Activated naive CD4-positive, alpha-beta T cell treated with anti-CD3 and anti-CD28 coated beads, Interleukin-2, amount 50 U/mL, for 24 hours (primary cell): ENCODE measurements at regions not wholly inside any gene's neighbourhood (a gene's known extent, or its start where the extent isn't known, plus 50 kb on each side); places are given as distances from the start of the nearest gene placed in this dataset.

ENCODE experiments used
- H3K27ac Mint-ChIP-seq: one replicate; pipeline ENCODE4 v1.8.0; 2021; ENCODE audit warnings: mild to moderate bottlenecking, mixed read lengths
- H3K27me3 Mint-ChIP-seq: one replicate; pipeline ENCODE4 v1.8.0; 2021; ENCODE audit warnings: mixed read lengths
- H3K36me3 Mint-ChIP-seq: one replicate; pipeline ENCODE4 v1.8.0; 2021; ENCODE audit warnings: mixed read lengths
- H3K4me1 Mint-ChIP-seq: one replicate; pipeline ENCODE4 v1.8.0; 2021; ENCODE audit warnings: mixed read lengths
- H3K4me3 Mint-ChIP-seq: one replicate; pipeline ENCODE4 v1.8.0; 2021; ENCODE audit warnings: mild to moderate bottlenecking, mixed read lengths
- H3K9me3 Mint-ChIP-seq: one replicate; pipeline ENCODE4 v1.8.0; 2021; ENCODE audit warnings: mixed read lengths

DNA sequence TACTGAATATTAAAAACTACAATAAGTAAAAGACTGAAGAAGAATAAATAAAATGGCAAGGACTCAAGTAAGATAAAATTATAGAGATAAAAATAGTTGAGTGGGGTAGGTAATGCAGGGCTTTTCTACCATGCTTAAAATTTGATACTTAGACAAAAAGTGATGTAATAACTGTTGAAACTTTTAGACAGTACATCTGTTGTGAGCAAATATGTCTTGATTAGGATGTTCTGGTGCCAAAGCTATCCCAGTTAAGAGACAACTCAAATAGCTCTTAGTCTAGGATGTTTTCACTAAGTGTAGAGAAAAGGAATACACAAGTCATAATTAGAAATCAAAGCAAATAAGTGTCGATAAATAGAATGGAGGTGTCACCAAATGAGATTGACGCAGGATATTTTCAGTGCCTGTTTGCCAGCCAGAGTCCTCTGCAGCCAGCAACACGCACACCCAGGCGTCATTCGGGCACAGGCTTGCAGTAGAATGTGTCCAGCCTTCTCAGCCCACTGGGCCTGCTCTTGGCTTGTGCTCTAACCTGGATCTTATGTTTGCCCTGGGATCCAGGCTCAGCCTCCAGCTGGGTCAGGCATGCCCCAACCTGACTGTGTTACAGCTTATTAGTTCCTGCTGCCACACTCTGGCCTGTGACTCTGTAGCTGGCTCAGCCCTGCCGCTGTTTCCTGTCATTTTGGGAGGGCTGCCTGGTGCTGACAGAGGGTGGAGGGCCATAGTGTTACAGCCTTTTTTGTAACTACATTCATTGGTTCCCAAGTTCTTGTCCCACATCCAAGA, 766.2 kb downstream of the PCDH17 start:
- Mint-ChIP-seq H3K36me3 (no peaks in the 10 kb centered on the region), H3K27ac (no peak overlapping the region), H3K4me1 (no peaks in the 10 kb centered on the region), H3K4me3 (no peak overlapping the region), H3K27me3 (no peaks in the 10 kb centered on the region), H3K9me3 (peaks cover 8% of the 10 kb centered on the region)

- Mint-ChIP-seq H3K9me3 (peaks cover 8% of the 10 kb centered on the region), H3K27ac (no peak overlapping the region), H3K27me3 (no peaks in the 10 kb centered on the region), H3K4me1 (no peaks in the 10 kb centered on the region), H3K36me3 (no peaks in the 10 kb centered on the region), H3K4me3 (no peak overlapping the region)
Measured at GRCh38 chr13:58399263-58399662, 767.7 kb downstream of the PCDH17 start.

GRCh38 chr13:58406545-58406944, 775.0 kb downstream of the PCDH17 start:
- H3K36me3 Mint-ChIP-seq, result no peaks in the 10 kb centered on the region
- H3K4me3 Mint-ChIP-seq, result no peak overlapping the region
- H3K27ac Mint-ChIP-seq, result no peak overlapping the region
- H3K4me1 Mint-ChIP-seq, result no peaks in the 10 kb centered on the region
- peaks cover 12% of the 10 kb centered on the region for H3K9me3 Mint-ChIP-seq
- no peaks in the 10 kb centered on the region for H3K27me3 Mint-ChIP-seq

DNA sequence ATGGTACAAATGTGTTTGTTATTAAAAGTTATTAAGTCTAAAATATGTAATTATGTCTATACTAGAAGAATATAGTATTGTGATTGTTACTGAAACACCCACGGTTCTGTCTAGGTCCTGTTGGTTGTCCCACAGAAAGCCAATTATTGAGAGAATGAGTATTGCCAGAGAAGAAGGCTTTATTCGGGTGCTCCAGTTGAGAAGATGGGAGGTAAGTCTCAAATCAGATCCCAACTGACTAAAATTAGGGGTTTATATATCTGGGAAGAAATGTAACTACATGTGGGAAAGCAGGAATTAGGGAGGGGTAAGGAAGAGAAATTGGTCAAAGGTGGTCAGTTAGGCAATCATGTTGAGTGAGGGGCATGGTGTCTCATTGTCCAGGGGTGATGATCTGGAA, 798.4 kb downstream of the PCDH17 start:
- peaks cover 16% of the 10 kb centered on the region for H3K9me3 Mint-ChIP-seq

GRCh38 chr13:58434943-58435342, 803.4 kb downstream of the PCDH17 start:
- no peak overlapping the region for H3K4me3 Mint-ChIP-seq
- no peaks in the 10 kb centered on the region for H3K36me3 Mint-ChIP-seq
- H3K9me3 Mint-ChIP-seq, result peaks cover 3% of the 10 kb centered on the region
- no peaks in the 10 kb centered on the region for H3K27me3 Mint-ChIP-seq
- H3K4me1 Mint-ChIP-seq, result no peaks in the 10 kb centered on the region
- H3K27ac Mint-ChIP-seq, result no peak overlapping the region

More for the DNA sequence above, 798.4 kb downstream of the PCDH17 start:
- no peak overlapping the region for H3K4me3 Mint-ChIP-seq
- H3K36me3 Mint-ChIP-seq, result no peaks in the 10 kb centered on the region
- H3K4me1 Mint-ChIP-seq, result no peaks in the 10 kb centered on the region
- H3K27ac Mint-ChIP-seq, result no peak overlapping the region
- H3K27me3 Mint-ChIP-seq, result no peaks in the 10 kb centered on the region

DNA sequence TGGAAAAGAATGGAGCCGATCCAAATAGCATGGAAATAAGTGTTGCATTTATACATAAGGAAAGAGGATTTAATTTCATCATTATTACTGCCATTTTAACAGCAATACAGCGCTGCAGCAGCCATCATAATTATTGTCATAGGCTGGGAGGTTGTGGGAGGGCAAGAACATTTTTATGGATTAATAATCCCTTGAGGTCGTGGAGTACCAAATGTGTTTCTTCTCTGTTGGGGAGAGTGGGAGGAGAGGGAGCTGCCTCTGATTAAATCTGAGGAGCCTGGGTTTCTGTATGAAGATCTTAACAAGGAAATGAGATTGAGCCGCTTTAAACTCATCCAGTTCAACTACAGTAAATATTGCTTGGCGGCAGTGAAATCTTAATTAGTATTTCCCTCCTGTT, 805.9 kb downstream of the PCDH17 start:
- no peak overlapping the region for H3K4me3 Mint-ChIP-seq
- no peaks in the 10 kb centered on the region for H3K9me3 Mint-ChIP-seq
- H3K36me3 Mint-ChIP-seq, result no peaks in the 10 kb centered on the region
- no peaks in the 10 kb centered on the region for H3K27me3 Mint-ChIP-seq
- no peak overlapping the region for H3K27ac Mint-ChIP-seq
- H3K4me1 Mint-ChIP-seq, result no peaks in the 10 kb centered on the region

DNA sequence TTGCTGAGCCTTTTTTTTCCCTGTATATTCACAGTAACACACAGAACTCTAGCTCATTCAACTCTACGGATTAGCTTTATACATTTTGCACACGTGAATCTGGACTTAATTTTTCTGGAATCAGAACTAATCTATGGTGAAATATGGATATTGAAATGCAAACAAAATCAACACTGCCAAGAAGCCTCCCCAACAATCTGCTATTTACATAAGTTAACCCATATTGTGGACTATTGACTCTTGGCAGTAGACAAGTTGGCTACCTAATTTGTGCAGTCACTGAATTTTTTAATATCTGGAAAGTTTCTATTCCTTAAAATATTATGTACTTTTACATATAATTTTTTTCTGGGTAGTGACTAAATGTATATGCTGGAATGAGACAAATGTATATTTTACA, 815.4 kb downstream of the PCDH17 start:
- H3K4me1 Mint-ChIP-seq, result no peaks in the 10 kb centered on the region
- H3K4me3 Mint-ChIP-seq, result no peak overlapping the region

GRCh38 chr13:58452123-58452623, 820.6 kb downstream of the PCDH17 start:
- no peaks in the 10 kb centered on the region for H3K27me3 Mint-ChIP-seq
- H3K4me1 Mint-ChIP-seq, result no peaks in the 10 kb centered on the region
- no peak overlapping the region for H3K27ac Mint-ChIP-seq
- no peaks in the 10 kb centered on the region for H3K36me3 Mint-ChIP-seq
- H3K9me3 Mint-ChIP-seq, result no peaks in the 10 kb centered on the region
- no peak overlapping the region for H3K4me3 Mint-ChIP-seq

More for the DNA sequence above, 815.4 kb downstream of the PCDH17 start:
- H3K36me3 Mint-ChIP-seq, result no peaks in the 10 kb centered on the region
- H3K27ac Mint-ChIP-seq, result no peak overlapping the region
- H3K9me3 Mint-ChIP-seq, result no peaks in the 10 kb centered on the region
- no peaks in the 10 kb centered on the region for H3K27me3 Mint-ChIP-seq

DNA sequence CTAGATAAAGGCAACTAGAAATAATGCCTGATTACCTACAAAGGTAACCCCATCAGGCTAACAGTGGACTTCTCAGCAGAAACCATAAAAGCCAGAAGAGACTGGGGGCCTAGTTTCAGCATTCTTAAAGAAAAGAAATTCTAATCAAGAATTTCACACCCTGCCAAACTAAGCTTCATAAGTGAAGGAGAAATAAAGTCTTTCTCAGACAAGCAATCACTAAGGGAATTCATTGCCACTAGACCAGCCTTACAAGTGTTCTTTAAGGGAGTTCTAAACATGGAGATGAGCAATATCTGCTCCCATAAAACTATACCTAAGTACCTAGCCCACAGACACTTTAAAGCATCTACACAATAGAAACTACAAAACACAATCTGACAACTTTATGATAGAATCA, 823.5 kb downstream of the PCDH17 start:
- Mint-ChIP-seq H3K4me3 (no peak overlapping the region), H3K36me3 (no peaks in the 10 kb centered on the region), H3K27ac (no peak overlapping the region), H3K27me3 (no peaks in the 10 kb centered on the region), H3K4me1 (no peaks in the 10 kb centered on the region), H3K9me3 (no peaks in the 10 kb centered on the region)

DNA sequence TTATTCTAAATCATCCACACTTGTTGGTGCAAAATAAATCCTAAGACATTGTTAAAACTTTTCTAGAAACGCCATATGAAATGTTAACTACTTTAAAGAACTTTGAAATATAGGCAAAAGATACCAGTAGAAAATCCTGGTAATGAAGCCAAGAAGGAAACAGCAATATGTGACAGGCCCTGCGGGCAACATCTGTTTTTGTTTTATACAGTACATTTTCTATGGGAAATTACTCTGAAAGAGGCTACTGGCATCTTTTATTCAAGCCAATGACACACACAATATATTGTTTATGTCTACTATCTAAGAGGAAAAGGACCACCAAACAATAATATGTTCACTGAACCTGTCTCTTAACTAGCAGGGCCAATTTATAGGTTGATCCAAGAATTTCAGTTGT, 829.7 kb downstream of the PCDH17 start:
- Mint-ChIP-seq H3K4me3 (no peak overlapping the region), H3K27me3 (no peaks in the 10 kb centered on the region), H3K36me3 (no peaks in the 10 kb centered on the region), H3K9me3 (no peaks in the 10 kb centered on the region), H3K4me1 (no peaks in the 10 kb centered on the region), H3K27ac (no peak overlapping the region)

- no peaks in the 10 kb centered on the region for H3K36me3 Mint-ChIP-seq
- H3K4me3 Mint-ChIP-seq, result no peak overlapping the region
- H3K9me3 Mint-ChIP-seq, result no peaks in the 10 kb centered on the region
- no peaks in the 10 kb centered on the region for H3K27me3 Mint-ChIP-seq
- H3K4me1 Mint-ChIP-seq, result no peaks in the 10 kb centered on the region
- no peak overlapping the region for H3K27ac Mint-ChIP-seq
Measured at GRCh38 chr13:58463841-58464240, 832.3 kb downstream of the PCDH17 start.

- Mint-ChIP-seq H3K36me3 (no peaks in the 10 kb centered on the region), H3K27ac (no peak overlapping the region), H3K4me3 (no peak overlapping the region), H3K4me1 (no peaks in the 10 kb centered on the region), H3K27me3 (no peaks in the 10 kb centered on the region), H3K9me3 (peaks cover 7% of the 10 kb centered on the region)
Measured at GRCh38 chr13:58467176-58467575, 835.6 kb downstream of the PCDH17 start.

DNA sequence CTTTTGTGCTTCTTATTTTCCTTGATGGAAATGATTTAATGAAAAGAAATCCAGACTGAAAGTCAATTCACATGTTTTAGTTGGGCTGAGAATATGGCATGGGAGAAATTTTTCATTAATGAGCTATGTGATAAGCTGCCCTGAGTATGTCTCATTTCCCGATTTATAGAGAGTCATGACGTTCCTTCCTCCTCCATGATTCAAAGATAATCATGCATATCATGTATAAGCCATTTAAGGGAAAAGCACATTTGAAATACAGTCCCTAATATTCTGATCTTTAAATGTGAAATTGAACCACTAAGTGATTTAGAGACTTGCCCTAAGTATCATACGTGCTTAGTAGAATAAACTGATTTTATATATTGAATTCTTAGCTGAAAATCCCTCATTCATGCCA, 840.9 kb downstream of the PCDH17 start:
- no peaks in the 10 kb centered on the region for H3K36me3 Mint-ChIP-seq
- no peaks in the 10 kb centered on the region for H3K27me3 Mint-ChIP-seq
- no peak overlapping the region for H3K4me3 Mint-ChIP-seq
- H3K4me1 Mint-ChIP-seq, result no peaks in the 10 kb centered on the region
- H3K27ac Mint-ChIP-seq, result no peak overlapping the region
- peaks cover 7% of the 10 kb centered on the region for H3K9me3 Mint-ChIP-seq

- Mint-ChIP-seq H3K9me3 (peaks cover 7% of the 10 kb centered on the region), H3K27me3 (no peaks in the 10 kb centered on the region), H3K4me3 (no peak overlapping the region), H3K36me3 (no peaks in the 10 kb centered on the region), H3K27ac (no peak overlapping the region), H3K4me1 (no peaks in the 10 kb centered on the region)
Measured at GRCh38 chr13:58474581-58474980, 843.0 kb downstream of the PCDH17 start.

GRCh38 chr13:58476206-58476918, 844.8 kb downstream of the PCDH17 start:
- H3K4me3 Mint-ChIP-seq, result no peak overlapping the region
- no peak overlapping the region for H3K27ac Mint-ChIP-seq
- no peaks in the 10 kb centered on the region for H3K27me3 Mint-ChIP-seq
- no peaks in the 10 kb centered on the region for H3K36me3 Mint-ChIP-seq
- no peaks in the 10 kb centered on the region for H3K4me1 Mint-ChIP-seq
- peaks cover 5% of the 10 kb centered on the region for H3K9me3 Mint-ChIP-seq

DNA sequence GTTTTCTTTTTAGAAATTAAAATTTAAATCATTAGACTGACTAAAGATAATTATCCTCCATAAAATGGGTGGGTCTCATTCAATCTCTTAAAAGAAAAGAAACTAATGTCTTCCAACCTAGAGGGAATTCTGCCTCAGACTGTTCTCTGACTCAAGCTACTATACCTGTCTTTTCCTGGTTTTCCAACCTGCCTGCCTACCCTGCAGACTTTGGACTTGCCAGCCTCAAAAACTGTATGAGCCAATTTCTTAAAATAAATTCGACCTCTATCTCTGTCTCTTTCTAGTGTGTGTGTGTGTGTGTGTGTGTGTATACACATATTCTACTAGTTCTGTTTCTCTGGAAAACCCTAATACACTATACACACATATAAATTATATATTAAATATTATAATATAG, 847.3 kb downstream of the PCDH17 start:
- H3K9me3 Mint-ChIP-seq, result no peaks in the 10 kb centered on the region
- H3K4me3 Mint-ChIP-seq, result no peak overlapping the region
- no peak overlapping the region for H3K27ac Mint-ChIP-seq
- no peaks in the 10 kb centered on the region for H3K27me3 Mint-ChIP-seq
- no peaks in the 10 kb centered on the region for H3K36me3 Mint-ChIP-seq
- no peaks in the 10 kb centered on the region for H3K4me1 Mint-ChIP-seq
